ENCODE measurements at regions not wholly inside any gene's neighbourhood (a gene's known extent, or its start where the extent isn't known, plus 50 kb on each side); places are given as distances from the start of the nearest gene placed in this dataset.
"Not testable (repeated sequence)": the region's sequence is repeated elsewhere in the genome, so short reads cannot be mapped to it uniquely, and the experiment has no call there.

- peaks cover 10% of the 10 kb centered on the region for H3K9me3 Mint-ChIP-seq (ENCODE audit: unreplicated experiment)
- ChIA-PET POLR2A (no interaction called here), CTCF (no interaction called here)
- no peak overlapping the region for H3K27ac Mint-ChIP-seq (ENCODE audit: unreplicated experiment)
- H3K27me3 ChIP-seq (replicated peaks; ENCODE audit: control insufficient read depth, insufficient read depth, low read length) = no peaks in the 10 kb centered on the region
- H3K9me3 ChIP-seq = no peaks in the 10 kb centered on the region
- no peak for TF ChIP-seq CTCF (IDR thresholded peaks at IDR 0.05; ENCODE audit: insufficient read depth in 1 of 2, low read depth in 1 of 2, low read length in 1 of 2, severe bottlenecking in 1 of 2, unreplicated experiment in 1 of 2)
- BruUV-seq (replicated peaks) = no TSS peak
- H3K36me3 Mint-ChIP-seq (ENCODE audit: insufficient read depth, unreplicated experiment) = no peaks in the 10 kb centered on the region
- no peaks in the 10 kb centered on the region for H3K4me1 Mint-ChIP-seq (ENCODE audit: low read depth, unreplicated experiment)
- peaks cover 2% of the 10 kb centered on the region for H3K27me3 Mint-ChIP-seq (ENCODE audit: insufficient read depth, unreplicated experiment)
- H3K4me3 ChIP-seq (ENCODE audit: low read depth, low read length) = no peak overlapping the region
- intact Hi-C loops (cut with micrococcal nuclease; ENCODE audit: unreplicated experiment) = no loop called here
- no peaks in the 10 kb centered on the region for H3K36me3 ChIP-seq (ENCODE audit: control insufficient read depth, insufficient read depth, low read length)
- H3K4me3 Mint-ChIP-seq (ENCODE audit: unreplicated experiment) = no peak overlapping the region
- DNase-seq = no peak
- H3K4me1 ChIP-seq = no peaks in the 10 kb centered on the region
Measured at GRCh38 chr16:47817048-47817447, 338.7 kb downstream of the ABCC12 start.

GRCh38 chr16:47816511-47816910 is 339.3 kb downstream of the ABCC12 start:
- Mint-ChIP-seq H3K36me3 (ENCODE audit: insufficient read depth, unreplicated experiment) (no peaks in the 10 kb centered on the region), H3K27me3 (ENCODE audit: insufficient read depth, unreplicated experiment) (peaks cover 2% of the 10 kb centered on the region), H3K27ac (ENCODE audit: unreplicated experiment) (no peak overlapping the region), H3K9me3 (ENCODE audit: unreplicated experiment) (peaks cover 15% of the 10 kb centered on the region), H3K4me3 (ENCODE audit: unreplicated experiment) (no peak overlapping the region), H3K4me1 (ENCODE audit: low read depth, unreplicated experiment) (no peaks in the 10 kb centered on the region)
- no peak for DNase-seq
- Histone ChIP-seq H3K4me1 (no peaks in the 10 kb centered on the region), H3K9me3 (no peaks in the 10 kb centered on the region), H3K36me3 (ENCODE audit: control insufficient read depth, insufficient read depth, low read length) (no peaks in the 10 kb centered on the region), H3K4me3 (ENCODE audit: low read depth, low read length) (no peak overlapping the region), H3K27me3 (replicated peaks; ENCODE audit: control insufficient read depth, insufficient read depth, low read length) (no peaks in the 10 kb centered on the region)
- BruUV-seq (replicated peaks) = no TSS peak
- intact Hi-C loops (cut with micrococcal nuclease; ENCODE audit: unreplicated experiment) = no loop called here
- CTCF ChIA-PET = no interaction called here
- no peak for TF ChIP-seq CTCF (IDR thresholded peaks at IDR 0.05; ENCODE audit: insufficient read depth in 1 of 2, low read depth in 1 of 2, low read length in 1 of 2, severe bottlenecking in 1 of 2, unreplicated experiment in 1 of 2)
- POLR2A ChIA-PET = no interaction called here

- Mint-ChIP-seq H3K27me3 (ENCODE audit: insufficient read depth, unreplicated experiment) (peaks cover 2% of the 10 kb centered on the region), H3K4me3 (ENCODE audit: unreplicated experiment) (no peak overlapping the region), H3K27ac (ENCODE audit: unreplicated experiment) (no peak overlapping the region), H3K36me3 (ENCODE audit: insufficient read depth, unreplicated experiment) (no peaks in the 10 kb centered on the region), H3K9me3 (ENCODE audit: unreplicated experiment) (peaks cover 15% of the 10 kb centered on the region), H3K4me1 (ENCODE audit: low read depth, unreplicated experiment) (no peaks in the 10 kb centered on the region)
- Histone ChIP-seq H3K9me3 (no peaks in the 10 kb centered on the region), H3K36me3 (ENCODE audit: control insufficient read depth, insufficient read depth, low read length) (no peaks in the 10 kb centered on the region), H3K4me1 (no peaks in the 10 kb centered on the region), H3K4me3 (ENCODE audit: low read depth, low read length) (no peak overlapping the region), H3K27me3 (replicated peaks; ENCODE audit: control insufficient read depth, insufficient read depth, low read length) (no peaks in the 10 kb centered on the region)
- TF ChIP-seq CTCF (IDR thresholded peaks at IDR 0.05; ENCODE audit: insufficient read depth in 1 of 2, low read depth in 1 of 2, low read length in 1 of 2, severe bottlenecking in 1 of 2, unreplicated experiment in 1 of 2) = no peak
- intact Hi-C loops (cut with micrococcal nuclease; ENCODE audit: unreplicated experiment) = no loop called here
- no peak for DNase-seq
- ChIA-PET POLR2A (no interaction called here), CTCF (no interaction called here)
- no TSS peak for BruUV-seq (replicated peaks)
Measured at GRCh38 chr16:47815655-47816054, 340.1 kb downstream of the ABCC12 start.

GRCh38 chr16:47811758-47812157 is 344.0 kb downstream of the ABCC12 start:
- BruUV-seq (replicated peaks); H3K36me3 Mint-ChIP-seq (ENCODE audit: insufficient read depth, unreplicated experiment); intact Hi-C loops (cut with micrococcal nuclease; ENCODE audit: unreplicated experiment); H3K27me3 ChIP-seq (replicated peaks; ENCODE audit: control insufficient read depth, insufficient read depth, low read length); H3K9me3 ChIP-seq; H3K4me1 Mint-ChIP-seq (ENCODE audit: low read depth, unreplicated experiment); H3K27ac Mint-ChIP-seq (ENCODE audit: unreplicated experiment); H3K4me3 ChIP-seq (ENCODE audit: low read depth, low read length); H3K4me1 ChIP-seq; H3K4me3 Mint-ChIP-seq (ENCODE audit: unreplicated experiment); H3K36me3 ChIP-seq (ENCODE audit: control insufficient read depth, insufficient read depth, low read length); POLR2A ChIA-PET; CTCF ChIA-PET; DNase-seq; H3K27me3 Mint-ChIP-seq (ENCODE audit: insufficient read depth, unreplicated experiment): not testable (repeated sequence)
- H3K9me3 Mint-ChIP-seq (ENCODE audit: unreplicated experiment) = peaks cover 15% of the 10 kb centered on the region

Measured in Caco-2 (cell line).